CD14-positive monocyte (primary cell): ENCODE measurements at regions not wholly inside any gene's neighbourhood (a gene's known extent, or its start where the extent isn't known, plus 50 kb on each side); places are given as distances from the start of the nearest gene placed in this dataset.

Source experiments
- DNase-seq, 3 donors: peaks; one replicate each; pipeline ENCODE4 v3.0.0-alpha.2; 2011 to 2022
- H2AFZ ChIP-seq: 2 replicates; pipeline ENCODE4 v1.6.0; 2012; ENCODE audit warnings: mild to moderate bottlenecking, low read depth, low read length, inconsistent platforms; ENCODE audit not compliant: insufficient read depth, poor library complexity, severe bottlenecking
- H3K27ac ChIP-seq, 2 donors: 1 replicate in 1 of 2; 2 replicates in 1 of 2; pipeline ENCODE4 v1.5.1; 2012 to 2013; ENCODE audit warnings: low read length in 2 of 2, control low read depth in 1 of 2, inconsistent platforms in 1 of 2, low read depth in 1 of 2, mild to moderate bottlenecking in 1 of 2
- H3K27me3 ChIP-seq, 2 donors: one replicate each; pipeline versions ENCODE4 v1.6.0 to v1.6.1; 2011 to 2013; ENCODE audit warnings: low read length in 2 of 2; ENCODE audit not compliant: control insufficient read depth in 2 of 2, insufficient read depth in 2 of 2
- H3K36me3 ChIP-seq, 2 donors: replicated peaks in 1 of 2; 1 replicate in 1 of 2; 2 replicates in 1 of 2; pipeline versions ENCODE4 v1.5.1 to v1.6.1; 2012 to 2013; ENCODE audit warnings: low read length in 2 of 2, control low read depth in 1 of 2, inconsistent platforms in 1 of 2, mild to moderate bottlenecking in 1 of 2; ENCODE audit not compliant: insufficient read depth in 2 of 2, control insufficient read depth in 1 of 2
- H3K4me1 ChIP-seq, 2 donors: 1 replicate in 1 of 2; 2 replicates in 1 of 2; pipeline versions ENCODE4 v1.5.1 to v1.6.1; 2012 to 2013; ENCODE audit warnings: low read length in 2 of 2, control low read depth in 1 of 2, inconsistent platforms in 1 of 2, mild to moderate bottlenecking in 1 of 2, moderate library complexity in 1 of 2; ENCODE audit not compliant: insufficient read depth in 2 of 2, control insufficient read depth in 1 of 2
- H3K4me2 ChIP-seq: replicated peaks from 2 replicates; pipeline ENCODE3; 2012; ENCODE audit warnings: low read length, moderate library complexity, mild to moderate bottlenecking; ENCODE audit not compliant: poor library complexity, severe bottlenecking; ENCODE audit errors: extremely low read depth
- H3K4me3 ChIP-seq, 3 experiments: fragments of 200-600 bp in 1 of 3; sonication (generic) in 1 of 3; replicated peaks in 1 of 3; 1 replicate in 2 of 3; 2 replicates in 1 of 3; pipeline ENCODE4 v1.5.1; 2011 to 2013; ENCODE audit warnings: low read length in 3 of 3, mild to moderate bottlenecking in 3 of 3, control low read depth in 2 of 3, low read depth in 2 of 3, inconsistent platforms in 1 of 3, moderate library complexity in 1 of 3
- H3K79me2 ChIP-seq: 2 replicates; pipeline ENCODE4 v1.6.0; 2012; ENCODE audit warnings: mild to moderate bottlenecking, control low read depth, inconsistent platforms, low read length, moderate library complexity; ENCODE audit not compliant: insufficient read depth
- H3K9ac ChIP-seq: 2 replicates; pipeline ENCODE4 v1.6.0; 2017; ENCODE audit warnings: low read length, mild to moderate bottlenecking; ENCODE audit not compliant: insufficient read depth, poor library complexity, severe bottlenecking
- H3K9me3 ChIP-seq, 2 donors: replicated peaks in 1 of 2; 1 replicate in 1 of 2; 2 replicates in 1 of 2; pipeline versions ENCODE4 v1.5.1 to v1.6.1; 2012 to 2013; ENCODE audit warnings: low read length in 2 of 2, control low read depth in 1 of 2; ENCODE audit not compliant: control insufficient read depth in 1 of 2, insufficient read depth in 1 of 2
- H4K20me1 ChIP-seq: 2 replicates; pipeline ENCODE4 v1.6.0; 2012; ENCODE audit warnings: mild to moderate bottlenecking, low read length, control low read depth, moderate library complexity; ENCODE audit not compliant: insufficient read depth
- H3K27ac Mint-ChIP-seq, 7 donors: one replicate each; pipeline ENCODE4 v1.8.0; 2020; ENCODE audit warnings: mild to moderate bottlenecking in 7 of 7, mixed read lengths in 7 of 7, moderate library complexity in 6 of 7, inconsistent platforms in 2 of 7
- H3K27me3 Mint-ChIP-seq, 3 donors: one replicate each; pipeline ENCODE4 v1.8.0; 2021 to 2022; ENCODE audit warnings: low read depth in 3 of 3, mild to moderate bottlenecking in 3 of 3, mixed read lengths in 3 of 3, moderate library complexity in 3 of 3, inconsistent platforms in 1 of 3
- H3K36me3 Mint-ChIP-seq, 2 donors: one replicate each; pipeline ENCODE4 v1.8.0; 2020; ENCODE audit warnings: mixed read lengths in 2 of 2, inconsistent platforms in 1 of 2, mild to moderate bottlenecking in 1 of 2
- H3K4me1 Mint-ChIP-seq: one replicate; pipeline ENCODE4 v1.8.0; 2020; ENCODE audit warnings: mild to moderate bottlenecking, mixed read lengths
- H3K4me3 Mint-ChIP-seq, 2 donors: one replicate each; pipeline ENCODE4 v1.8.0; 2020; ENCODE audit warnings: mild to moderate bottlenecking in 2 of 2, mixed read lengths in 2 of 2, moderate library complexity in 1 of 2
- H3K9me3 Mint-ChIP-seq, 7 donors: one replicate each; pipeline ENCODE4 v1.8.0; 2020 to 2022; ENCODE audit warnings: mixed read lengths in 7 of 7, mild to moderate bottlenecking in 6 of 7, moderate library complexity in 6 of 7, inconsistent platforms in 2 of 7
- CTCF ChIP-seq: fragments of 200-600 bp; IDR thresholded peaks from one replicate; pipeline ENCODE4 v1.8.0; 2022; ENCODE audit warnings: antibody characterized with exemption, mild to moderate bottlenecking
- WGBS: methylation state at CpG from one replicate; pipeline ENCODE4 v1.1.5; 2013; ENCODE audit warnings: missing lambda C conversion rate; ENCODE audit not compliant: insufficient coverage; 5-methylcytosine and 5-hydroxymethylcytosine counted together
- intact Hi-C, 2 donors: fragments of 100-400 bp; cut with micrococcal nuclease; formaldehyde crosslinking; loops; one replicate each; pipeline versions ENCODE4 v1.15.0 to v1.15.1; 2023

- H3K9me3 ChIP-seq, result peaks cover 0 to 34% of the 10 kb centered on the region in 2 donors
- H3K4me1 Mint-ChIP-seq, result no peaks in the 10 kb centered on the region
- no peak overlapping the region for H2AFZ ChIP-seq
- no peak for DNase-seq
- no peak overlapping the region for H3K27ac ChIP-seq
- H3K36me3 Mint-ChIP-seq, result no peaks in the 10 kb centered on the region
- no peak overlapping the region for H3K27ac Mint-ChIP-seq
- no peak overlapping the region for H3K9ac ChIP-seq
- no peak overlapping the region for H3K4me3 Mint-ChIP-seq
- no peaks in the 10 kb centered on the region for H3K79me2 ChIP-seq
- H4K20me1 ChIP-seq, result no peaks in the 10 kb centered on the region
- no peak for TF ChIP-seq CTCF
- peaks cover 0 to 2% (median 1%) of the 10 kb centered on the region in 3 donors for H3K27me3 Mint-ChIP-seq
- WGBS, result no CpG with 5 or more reads among the region's 13 CpGs
- no peaks in the 10 kb centered on the region for H3K4me1 ChIP-seq
- H3K27me3 ChIP-seq, result no peaks in the 10 kb centered on the region
- no peak overlapping the region for H3K4me2 ChIP-seq
- no peak overlapping the region for H3K4me3 ChIP-seq
- H3K36me3 ChIP-seq, result no peaks in the 10 kb centered on the region
- peaks cover 6 to 25% (median 13%) of the 10 kb centered on the region in 7 donors for H3K9me3 Mint-ChIP-seq
- intact Hi-C loops, result no loop called here
These were observed 182.4 kb downstream of the TMEM18 start for GRCh38 chr2:494853-495252.

- no peak overlapping the region for H2AFZ ChIP-seq
- TF ChIP-seq CTCF, result no peak
- Mint-ChIP-seq H3K4me3 (no peak overlapping the region), H3K4me1 (no peaks in the 10 kb centered on the region), H3K27ac (no peak overlapping the region), H3K9me3 (peaks cover 6 to 21% (median 13%) of the 10 kb centered on the region in 7 donors), H3K36me3 (no peaks in the 10 kb centered on the region), H3K27me3 (peaks cover 1 to 2% (median 2%) of the 10 kb centered on the region in 3 donors)
- no peak overlapping the region for H3K27ac ChIP-seq
- H3K27me3 ChIP-seq, result no peaks in the 10 kb centered on the region
- 92% methylated on average over 2 of the region's 4 CpGs for WGBS
- H3K4me3 ChIP-seq, result no peak overlapping the region
- DNase-seq, result no peak
- no peaks in the 10 kb centered on the region for H4K20me1 ChIP-seq
- intact Hi-C loops, result no loop called here
- H3K9me3 ChIP-seq, result peaks cover 0 to 31% of the 10 kb centered on the region in 2 donors
- no peaks in the 10 kb centered on the region for H3K4me1 ChIP-seq
- H3K36me3 ChIP-seq, result no peaks in the 10 kb centered on the region
- no peak overlapping the region for H3K9ac ChIP-seq
- H3K4me2 ChIP-seq, result no peak overlapping the region
- H3K79me2 ChIP-seq, result no peaks in the 10 kb centered on the region
These were observed 184.0 kb downstream of the TMEM18 start for GRCh38 chr2:493228-493627.
